Panc1 (cell line): ENCODE measurements at regions not wholly inside any gene's neighbourhood (a gene's known extent, or its start where the extent isn't known, plus 50 kb on each side); places are given as distances from the start of the nearest gene placed in this dataset.

Source experiments
- ATAC-seq: fragments of 200-7000 bp; cut with Tn5 transposase; 2 replicates; pipeline ENCODE4 v1.9.1; 2020; ENCODE audit warnings: mild to moderate bottlenecking, moderate library complexity
- BruUV-seq: library from RNA; stranded (reverse); fragments of 400-500 nt; replicated peaks from 2 replicates; lab custom pipeline; 2021; lab: Mats Ljungman, UMichigan
- CTCF ChIA-PET: fragments of 300-600 bp; sonication (Branson Sonifier 250); formaldehyde crosslinking; loops from one replicate; lab custom pipeline; 2022; ENCODE audit warnings: antibody characterized with exemption; lab: Charles Lee
- POLR2A ChIA-PET: fragments of 300-600 bp; sonication (Branson Sonifier 250); formaldehyde crosslinking; loops from one replicate; lab custom pipeline; 2022; ENCODE audit warnings: antibody characterized with exemption; lab: Charles Lee
- DNase-seq: peaks from one replicate; pipeline ENCODE4 v3.0.0-alpha.2; 2010; ENCODE audit warnings: low read depth, low spot score
- H3K27ac ChIP-seq: 2 replicates; pipeline ENCODE4 v1.5.1; 2011; ENCODE audit warnings: mild to moderate bottlenecking, low read length, inconsistent platforms
- H3K27me3 ChIP-seq: fragments of 200-500 bp; sonication (Bioruptor generic); 2 replicates; pipeline ENCODE4 v1.6.0; 2014; ENCODE audit warnings: low read length, inconsistent platforms; ENCODE audit not compliant: control insufficient read depth, insufficient read depth
- H3K36me3 ChIP-seq: fragments of 200-500 bp; sonication (Bioruptor generic); 2 replicates; pipeline ENCODE4 v1.5.1; 2014; ENCODE audit warnings: inconsistent platforms, mild to moderate bottlenecking, low read length, moderate library complexity; ENCODE audit not compliant: control insufficient read depth, insufficient read depth
- H3K4me1 ChIP-seq: 2 replicates; pipeline ENCODE4 v1.5.1; 2011; ENCODE audit warnings: inconsistent platforms, mild to moderate bottlenecking, low read length, moderate library complexity; ENCODE audit not compliant: control insufficient read depth, insufficient read depth
- H3K4me3 ChIP-seq, 2 experiments: 2 replicates each; pipeline ENCODE4 v1.5.1; 2011 to 2012; ENCODE audit warnings: low read depth in 2 of 2, low read length in 2 of 2, mild to moderate bottlenecking in 2 of 2, inconsistent platforms in 1 of 2, moderate library complexity in 1 of 2
- H3K9me3 ChIP-seq: fragments of 200-500 bp; sonication (Bioruptor generic); 2 replicates; pipeline ENCODE4 v1.5.1; 2014; ENCODE audit warnings: low read depth, mild to moderate bottlenecking, inconsistent platforms, low read length, moderate library complexity; ENCODE audit not compliant: control insufficient read depth, insufficient read depth
- POLR2AphosphoS5 ChIP-seq: IDR thresholded peaks from 2 replicates; pipeline ENCODE4 v1.6.1; 2012; ENCODE audit warnings: mild to moderate bottlenecking, low read depth, low read length, moderate library complexity
- SIN3A ChIP-seq: IDR thresholded peaks from 2 replicates; pipeline ENCODE4 v1.6.1; 2012; ENCODE audit warnings: low read depth, mild to moderate bottlenecking, low read length, moderate library complexity, borderline replicate concordance; ENCODE audit not compliant: insufficient read depth
- TCF7L2 ChIP-seq: IDR thresholded peaks from 2 replicates; pipeline ENCODE4 v1.6.1; 2011; ENCODE audit warnings: mild to moderate bottlenecking, low read depth, low read length, inconsistent platforms
- in situ Hi-C: cut with HindIII; loops from 2 replicates; pipeline ENCODE4 v1.10.0; 2016; ENCODE audit warnings: low sequenced_read_pairs, low pct_unique_long_range_greater_than_20kb
- intact Hi-C: fragments of 100-400 bp; cut with micrococcal nuclease; formaldehyde crosslinking; loops from one replicate; pipeline ENCODE4 v1.10.0; 2022; ENCODE audit not compliant: unreplicated experiment
- TF ChIP-seq, protein P1 (sequence below), 2 experiments: IDR thresholded peaks; 2 replicates each; pipeline ENCODE4 v1.6.1; 2011 to 2012; ENCODE audit warnings: low read depth in 2 of 2, control low read depth in 1 of 2, low read length in 1 of 2, mild to moderate bottlenecking in 1 of 2, moderate library complexity in 1 of 2; ENCODE audit not compliant: insufficient read depth in 1 of 2
- TF ChIP-seq, protein P2 (sequence below): fragments of 450-650 bp; IDR thresholded peaks from 2 replicates; pipeline ENCODE4 v1.5.1; 2017; ENCODE audit warnings: mild to moderate bottlenecking

DNA sequence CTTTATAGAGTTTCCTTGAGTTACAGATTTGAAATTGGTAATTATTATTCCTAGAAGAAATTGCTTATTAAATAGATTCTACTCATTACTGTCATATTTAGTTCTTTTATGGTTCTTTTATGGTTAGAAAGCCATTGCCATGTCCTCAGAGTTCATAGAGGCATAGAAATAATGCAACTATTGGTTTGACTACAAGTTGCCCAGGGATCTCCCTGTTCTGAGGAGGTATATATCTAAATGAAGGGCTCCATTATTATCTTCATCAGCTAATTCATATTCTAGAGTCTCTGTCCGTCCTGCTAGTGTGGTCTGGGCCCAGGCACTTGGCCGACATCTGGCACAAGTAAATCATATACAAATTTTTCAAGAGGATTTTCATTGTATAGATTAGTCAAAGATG lies 535.7 kb downstream of the PPP4R3C start:
- no peak overlapping the region for H3K27ac ChIP-seq
- TF ChIP-seq TCF7L2 (no peak), POLR2AphosphoS5 (no peak), SIN3A (no peak)
- TF ChIP-seq, protein P1, sequence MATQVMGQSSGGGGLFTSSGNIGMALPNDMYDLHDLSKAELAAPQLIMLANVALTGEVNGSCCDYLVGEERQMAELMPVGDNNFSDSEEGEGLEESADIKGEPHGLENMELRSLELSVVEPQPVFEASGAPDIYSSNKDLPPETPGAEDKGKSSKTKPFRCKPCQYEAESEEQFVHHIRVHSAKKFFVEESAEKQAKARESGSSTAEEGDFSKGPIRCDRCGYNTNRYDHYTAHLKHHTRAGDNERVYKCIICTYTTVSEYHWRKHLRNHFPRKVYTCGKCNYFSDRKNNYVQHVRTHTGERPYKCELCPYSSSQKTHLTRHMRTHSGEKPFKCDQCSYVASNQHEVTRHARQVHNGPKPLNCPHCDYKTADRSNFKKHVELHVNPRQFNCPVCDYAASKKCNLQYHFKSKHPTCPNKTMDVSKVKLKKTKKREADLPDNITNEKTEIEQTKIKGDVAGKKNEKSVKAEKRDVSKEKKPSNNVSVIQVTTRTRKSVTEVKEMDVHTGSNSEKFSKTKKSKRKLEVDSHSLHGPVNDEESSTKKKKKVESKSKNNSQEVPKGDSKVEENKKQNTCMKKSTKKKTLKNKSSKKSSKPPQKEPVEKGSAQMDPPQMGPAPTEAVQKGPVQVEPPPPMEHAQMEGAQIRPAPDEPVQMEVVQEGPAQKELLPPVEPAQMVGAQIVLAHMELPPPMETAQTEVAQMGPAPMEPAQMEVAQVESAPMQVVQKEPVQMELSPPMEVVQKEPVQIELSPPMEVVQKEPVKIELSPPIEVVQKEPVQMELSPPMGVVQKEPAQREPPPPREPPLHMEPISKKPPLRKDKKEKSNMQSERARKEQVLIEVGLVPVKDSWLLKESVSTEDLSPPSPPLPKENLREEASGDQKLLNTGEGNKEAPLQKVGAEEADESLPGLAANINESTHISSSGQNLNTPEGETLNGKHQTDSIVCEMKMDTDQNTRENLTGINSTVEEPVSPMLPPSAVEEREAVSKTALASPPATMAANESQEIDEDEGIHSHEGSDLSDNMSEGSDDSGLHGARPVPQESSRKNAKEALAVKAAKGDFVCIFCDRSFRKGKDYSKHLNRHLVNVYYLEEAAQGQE (IDR thresholded peaks at IDR 0.05; ENCODE audit: insufficient read depth in 1 of 2, low read depth in 2 of 2, low read length in 1 of 2): no peak
- TF ChIP-seq, protein P2, sequence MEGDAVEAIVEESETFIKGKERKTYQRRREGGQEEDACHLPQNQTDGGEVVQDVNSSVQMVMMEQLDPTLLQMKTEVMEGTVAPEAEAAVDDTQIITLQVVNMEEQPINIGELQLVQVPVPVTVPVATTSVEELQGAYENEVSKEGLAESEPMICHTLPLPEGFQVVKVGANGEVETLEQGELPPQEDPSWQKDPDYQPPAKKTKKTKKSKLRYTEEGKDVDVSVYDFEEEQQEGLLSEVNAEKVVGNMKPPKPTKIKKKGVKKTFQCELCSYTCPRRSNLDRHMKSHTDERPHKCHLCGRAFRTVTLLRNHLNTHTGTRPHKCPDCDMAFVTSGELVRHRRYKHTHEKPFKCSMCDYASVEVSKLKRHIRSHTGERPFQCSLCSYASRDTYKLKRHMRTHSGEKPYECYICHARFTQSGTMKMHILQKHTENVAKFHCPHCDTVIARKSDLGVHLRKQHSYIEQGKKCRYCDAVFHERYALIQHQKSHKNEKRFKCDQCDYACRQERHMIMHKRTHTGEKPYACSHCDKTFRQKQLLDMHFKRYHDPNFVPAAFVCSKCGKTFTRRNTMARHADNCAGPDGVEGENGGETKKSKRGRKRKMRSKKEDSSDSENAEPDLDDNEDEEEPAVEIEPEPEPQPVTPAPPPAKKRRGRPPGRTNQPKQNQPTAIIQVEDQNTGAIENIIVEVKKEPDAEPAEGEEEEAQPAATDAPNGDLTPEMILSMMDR: no peak
- H3K27me3 ChIP-seq: no peaks in the 10 kb centered on the region
- intact Hi-C loops: no loop called here
- H3K4me1 ChIP-seq: no peaks in the 10 kb centered on the region
- H3K4me3 ChIP-seq: no peak overlapping the region
- DNase-seq (no peak), ATAC-seq (no peak)
- ChIA-PET POLR2A (no interaction called here), CTCF (no interaction called here)
- no peaks in the 10 kb centered on the region for H3K36me3 ChIP-seq
- no TSS peak for BruUV-seq
- in situ Hi-C loops: no loop called here
- no peaks in the 10 kb centered on the region for H3K9me3 ChIP-seq

DNA sequence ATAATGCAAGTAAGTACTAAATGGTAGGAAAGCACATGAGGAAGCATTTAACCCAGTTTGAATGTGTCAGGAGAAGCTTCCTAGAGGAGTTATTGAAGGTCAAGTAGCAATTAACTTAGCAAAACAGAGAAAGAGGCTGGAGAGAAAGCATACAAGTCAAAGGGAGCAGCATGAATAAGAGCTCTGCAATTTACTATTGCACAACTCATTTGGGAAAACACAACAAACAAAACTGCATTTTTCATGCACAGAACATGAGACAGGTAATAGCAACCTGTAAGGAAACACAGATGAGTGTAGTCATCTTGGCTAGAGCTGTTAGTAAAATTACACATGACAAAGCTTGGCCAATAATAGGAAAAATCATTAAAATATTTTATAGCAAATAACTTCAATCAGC lies 538.1 kb downstream of the PPP4R3C start:
- no peaks in the 10 kb centered on the region for H3K27me3 ChIP-seq
- intact Hi-C loops: no loop called here
- in situ Hi-C loops: no loop called here
- DNase-seq: no peak
- TF ChIP-seq SIN3A: no peak
- TF ChIP-seq, protein P1 (IDR thresholded peaks at IDR 0.05; ENCODE audit: insufficient read depth in 1 of 2, low read depth in 2 of 2, low read length in 1 of 2): no peak
- ATAC-seq: no peak
- ChIA-PET POLR2A (no interaction called here), CTCF (no interaction called here)
- no peaks in the 10 kb centered on the region for H3K36me3 ChIP-seq
- no peak overlapping the region for H3K27ac ChIP-seq
- H3K9me3 ChIP-seq: no peaks in the 10 kb centered on the region
- no peaks in the 10 kb centered on the region for H3K4me1 ChIP-seq
- H3K4me3 ChIP-seq: no peak overlapping the region
- no TSS peak for BruUV-seq
